ENCODE measurements at regions not wholly inside any gene's neighbourhood (a gene's known extent, or its start where the extent isn't known, plus 50 kb on each side); places are given as distances from the start of the nearest gene placed in this dataset.

DNA sequence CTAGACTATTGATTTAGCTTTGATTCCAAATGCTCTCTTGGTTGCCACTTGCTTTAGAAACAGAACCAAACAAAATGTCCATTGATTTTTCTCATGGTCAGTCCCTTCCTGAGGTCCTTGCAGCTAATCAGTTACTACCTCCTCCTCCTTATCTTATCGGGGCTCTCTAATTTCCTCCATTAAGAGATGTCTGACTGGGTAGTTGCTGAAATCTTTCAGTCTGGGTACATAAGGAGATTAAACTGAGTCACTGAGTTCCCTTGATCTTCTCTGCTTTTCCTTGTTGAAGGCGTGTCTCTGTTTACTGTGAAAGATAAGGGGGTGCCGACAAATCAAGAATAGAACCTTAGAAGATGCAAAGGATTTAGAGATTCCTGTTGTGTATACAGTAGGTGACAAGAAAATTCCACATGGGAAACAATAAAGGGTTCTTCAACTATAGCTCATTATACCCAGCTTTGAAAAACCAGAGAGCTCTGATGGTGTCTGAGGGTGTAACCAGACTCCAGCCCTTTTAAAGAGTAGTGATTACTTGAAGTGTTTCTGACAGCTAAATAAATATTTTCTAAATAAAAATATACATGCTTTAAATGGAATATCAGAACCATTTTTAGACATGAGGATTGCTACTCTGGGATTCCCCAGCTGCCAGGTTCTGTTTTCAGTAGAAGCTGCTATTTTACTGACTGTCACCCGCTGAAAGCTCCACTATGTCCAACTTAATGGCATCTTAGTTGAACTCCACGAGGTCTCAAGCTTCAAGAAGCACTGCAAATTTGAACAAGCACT is 791.3 kb upstream of the SOX9 start:
- no peak for TF ChIP-seq POLR2A (IDR thresholded peaks at IDR 0.05)
- WGBS (ENCODE audit: insufficient coverage, low coverage, low lambda C conversion rate, missing lambda C conversion rate) = 25% methylated on average over 5 of the region's 5 CpGs

GRCh38 chr17:71330099-71330375 is 790.8 kb upstream of the SOX9 start:
- Histone ChIP-seq H3K4me1 (no peaks in the 10 kb centered on the region), H3K27me3 (no peaks in the 10 kb centered on the region), H3K36me3 (no peaks in the 10 kb centered on the region), H3K4me3 (no peak overlapping the region), H3K9me3 (no peaks in the 10 kb centered on the region), H3K27ac (no peak overlapping the region)
- DNase-seq (no peak), ATAC-seq (no peak)
- intact Hi-C loops (cut with DNase I) = no loop called here
- 66% methylated on average over 2 of the region's 2 CpGs for WGBS (ENCODE audit: insufficient coverage, low coverage, low lambda C conversion rate, missing lambda C conversion rate)
- TF ChIP-seq CTCF (IDR thresholded peaks at IDR 0.05) (no peak), POLR2A (IDR thresholded peaks at IDR 0.05) (no peak)

More for the DNA sequence above, 791.3 kb upstream of the SOX9 start:
- Histone ChIP-seq H3K27me3 (no peaks in the 10 kb centered on the region), H3K4me1 (no peaks in the 10 kb centered on the region), H3K9me3 (no peaks in the 10 kb centered on the region), H3K36me3 (no peaks in the 10 kb centered on the region), H3K4me3 (no peak overlapping the region), H3K27ac (no peak overlapping the region)
- intact Hi-C loops (cut with DNase I) = no loop called here
- ATAC-seq (no peak), DNase-seq (no peak)

GRCh38 chr17:71331754-71332325 is 789.0 kb upstream of the SOX9 start:
- 62% methylated on average over 5 of the region's 5 CpGs for WGBS (ENCODE audit: insufficient coverage, low coverage, low lambda C conversion rate, missing lambda C conversion rate)
- H3K4me1 ChIP-seq = no peaks in the 10 kb centered on the region
- intact Hi-C loops (cut with DNase I) = no loop called here
- H3K27me3 ChIP-seq = no peaks in the 10 kb centered on the region
- ATAC-seq (no peak), DNase-seq (no peak)
- H3K27ac ChIP-seq = no peak overlapping the region
- H3K9me3 ChIP-seq = no peaks in the 10 kb centered on the region
- no peaks in the 10 kb centered on the region for H3K36me3 ChIP-seq
- TF ChIP-seq CTCF (IDR thresholded peaks at IDR 0.05) (no peak), POLR2A (IDR thresholded peaks at IDR 0.05) (no peak)
- no peak overlapping the region for H3K4me3 ChIP-seq

DNA sequence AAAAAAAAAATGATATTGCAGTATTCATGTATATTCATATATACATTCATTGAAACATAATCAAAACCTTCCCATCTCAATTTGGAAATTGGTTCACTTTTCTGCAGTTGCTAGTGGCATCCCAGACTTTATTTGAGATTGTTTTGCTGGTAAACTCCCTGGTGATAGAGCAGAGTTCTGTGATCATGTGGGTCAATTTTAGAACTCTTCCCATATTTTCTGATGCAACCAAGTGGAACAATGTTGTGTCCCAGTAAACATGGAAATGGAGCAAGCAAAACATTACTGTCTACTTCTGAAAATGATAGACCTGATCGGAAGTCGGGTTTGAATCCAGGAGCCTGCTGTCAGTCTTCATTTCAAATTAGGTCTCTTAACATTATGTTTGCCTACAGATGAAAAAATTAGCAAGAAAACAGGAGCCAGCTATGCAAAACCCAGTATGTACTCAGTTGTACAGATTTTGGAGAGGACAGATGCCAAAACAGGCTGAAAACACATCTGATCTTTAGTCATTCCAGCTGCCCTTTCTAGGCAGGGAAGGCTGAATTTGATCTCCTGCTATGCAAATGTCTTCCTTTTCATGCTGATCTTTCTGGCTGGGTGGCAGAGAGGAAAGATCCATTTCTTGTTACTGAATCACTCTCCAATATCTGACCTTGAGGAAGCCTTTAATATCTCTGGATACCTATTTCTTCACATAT is 786.6 kb upstream of the SOX9 start:
- H3K27ac ChIP-seq = no peak overlapping the region
- H3K27me3 ChIP-seq = no peaks in the 10 kb centered on the region
- DNase-seq = no peak
- no peak for ATAC-seq
- H3K36me3 ChIP-seq = no peaks in the 10 kb centered on the region
- no peak overlapping the region for H3K4me3 ChIP-seq
- H3K4me1 ChIP-seq = no peaks in the 10 kb centered on the region
- intact Hi-C loops (cut with DNase I) = no loop called here
- WGBS (ENCODE audit: insufficient coverage, low coverage, low lambda C conversion rate, missing lambda C conversion rate) = 67% methylated on average over 2 of the region's 2 CpGs
- H3K9me3 ChIP-seq = no peaks in the 10 kb centered on the region
- TF ChIP-seq POLR2A (IDR thresholded peaks at IDR 0.05) (no peak), CTCF (IDR thresholded peaks at IDR 0.05) (no peak)

GRCh38 chr17:71335212-71335611 is 785.6 kb upstream of the SOX9 start:
- no peak for TF ChIP-seq POLR2A (IDR thresholded peaks at IDR 0.05)
- TF ChIP-seq CTCF (IDR thresholded peaks at IDR 0.05) = no peak
- H3K27ac ChIP-seq = no peak overlapping the region
- ATAC-seq = no peak
- intact Hi-C loops (cut with DNase I) = no loop called here
- DNase-seq = no peak
- H3K36me3 ChIP-seq = no peaks in the 10 kb centered on the region
- no peaks in the 10 kb centered on the region for H3K27me3 ChIP-seq
- no peaks in the 10 kb centered on the region for H3K9me3 ChIP-seq
- no peaks in the 10 kb centered on the region for H3K4me1 ChIP-seq
- H3K4me3 ChIP-seq = no peak overlapping the region
